Fibroblast of skin of scalp (primary cell): ENCODE measurements at regions not wholly inside any gene's neighbourhood (a gene's known extent, or its start where the extent isn't known, plus 50 kb on each side); places are given as distances from the start of the nearest gene placed in this dataset.
"Not testable (repeated sequence)": the region's sequence is repeated elsewhere in the genome, so short reads cannot be mapped to it uniquely, and the experiment has no call there.

ENCODE experiments used
- DNase-seq: peaks from one replicate; pipeline ENCODE4 v3.0.0-alpha.2; 2013

DNA sequence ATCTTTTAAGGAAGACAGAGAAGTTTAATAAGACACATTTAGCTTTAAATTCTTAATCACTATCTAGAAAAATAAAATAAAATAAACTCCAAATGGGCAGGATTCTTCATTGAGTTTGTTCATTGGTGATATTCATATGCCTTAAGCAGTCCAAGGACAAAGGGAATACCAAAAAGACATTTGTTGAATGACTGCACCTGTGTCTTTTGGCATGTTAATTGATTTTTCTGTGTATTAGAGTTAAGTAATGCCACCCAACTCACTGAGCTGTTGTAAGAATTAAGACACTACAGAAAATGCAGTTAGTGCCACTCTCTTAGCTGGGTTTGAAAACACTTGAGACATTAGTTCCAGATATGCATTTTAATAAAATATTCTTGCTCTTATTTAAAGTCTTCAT, 683.6 kb upstream of the ROBO1 start:
- no peak for DNase-seq

DNA sequence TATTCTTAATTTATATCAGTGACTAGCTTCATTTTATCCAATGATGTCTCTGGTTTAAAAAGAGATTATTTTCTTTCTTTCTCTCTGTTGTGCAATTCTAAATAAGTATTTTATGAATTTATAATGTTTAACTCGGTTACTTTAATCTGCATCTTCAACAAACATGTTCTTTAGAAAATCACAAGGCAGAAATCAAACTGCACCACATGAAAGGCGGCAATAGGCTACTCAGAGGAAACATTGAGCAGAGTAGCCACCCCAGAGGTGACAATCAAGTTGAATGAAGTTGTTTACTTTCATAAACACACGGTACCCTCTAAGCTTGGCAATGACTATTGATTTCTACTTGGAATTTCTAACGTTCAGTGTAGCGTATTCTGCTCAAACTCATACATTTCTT, 677.8 kb upstream of the ROBO1 start:
- DNase-seq = no peak

DNA sequence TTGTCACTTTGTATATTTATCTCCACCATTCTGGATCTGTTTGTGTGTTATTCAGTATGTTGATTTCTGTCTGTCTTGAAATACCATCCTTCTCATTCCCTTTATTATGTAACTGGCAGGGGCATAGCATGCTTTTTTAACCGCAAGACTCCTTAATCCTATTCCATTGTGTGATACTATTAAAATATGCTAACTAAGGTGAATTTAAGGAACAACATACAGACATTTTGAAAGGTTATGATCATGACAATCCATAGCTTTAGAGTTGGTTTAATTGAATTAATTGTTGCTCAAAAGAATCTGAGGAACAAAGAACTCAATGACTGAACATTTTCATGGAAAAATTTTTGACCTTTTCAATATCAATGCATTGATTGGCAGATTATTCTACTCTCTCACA, 677.3 kb upstream of the ROBO1 start:
- DNase-seq = no peak

GRCh38 chr3:80439490-80439889, 671.7 kb upstream of the ROBO1 start:
- no peak for DNase-seq

DNA sequence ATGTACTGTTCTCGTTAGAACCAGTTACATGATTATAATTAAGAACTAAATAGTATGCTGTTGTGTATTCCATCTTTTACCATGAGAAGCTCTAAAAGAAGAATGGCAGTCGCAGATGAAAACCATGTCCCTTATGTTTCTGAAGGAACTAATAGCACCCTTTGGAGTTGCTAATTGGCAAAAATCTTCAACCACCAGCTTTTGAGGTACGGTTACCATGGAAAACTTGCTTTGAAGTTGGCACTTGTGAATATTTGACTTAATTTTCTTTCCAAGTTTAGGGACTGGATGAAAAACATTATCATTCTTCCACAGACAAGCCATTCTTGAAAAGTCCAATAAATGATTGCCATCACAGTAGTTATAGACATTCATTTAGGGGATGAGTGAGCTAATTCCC, 666.6 kb upstream of the ROBO1 start:
- DNase-seq = no peak

- DNase-seq = no peak
Observed at GRCh38 chr3:80424951-80425350, 657.2 kb upstream of the ROBO1 start.

- no peak for DNase-seq
Observed at GRCh38 chr3:80408030-80408721, 640.4 kb upstream of the ROBO1 start.

- DNase-seq = no peak
Observed at GRCh38 chr3:80405618-80406017, 637.8 kb upstream of the ROBO1 start.

GRCh38 chr3:80395023-80395422, 627.2 kb upstream of the ROBO1 start:
- DNase-seq = no peak

GRCh38 chr3:80391573-80391972, 623.8 kb upstream of the ROBO1 start:
- DNase-seq = no peak

DNA sequence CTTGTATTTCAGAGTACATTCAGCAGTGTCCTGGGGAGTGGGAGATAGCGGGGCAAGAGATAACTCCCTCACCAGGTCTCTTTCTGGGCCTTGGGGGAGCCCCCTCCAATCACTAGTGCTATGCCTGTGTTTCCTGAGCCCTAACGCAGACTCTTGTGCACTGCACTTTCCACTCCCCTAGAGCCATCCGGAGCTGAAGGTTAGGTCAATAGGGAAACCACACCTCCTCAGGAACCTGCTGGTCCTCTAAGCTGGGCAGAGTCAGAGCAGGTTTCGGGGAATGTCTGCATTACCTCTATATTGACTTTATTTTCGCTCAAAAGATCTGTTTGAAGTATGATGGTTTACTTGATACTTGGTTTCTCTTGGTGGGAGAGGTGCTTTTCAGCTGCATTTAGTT, 617.0 kb upstream of the ROBO1 start:
- no peak for DNase-seq

DNA sequence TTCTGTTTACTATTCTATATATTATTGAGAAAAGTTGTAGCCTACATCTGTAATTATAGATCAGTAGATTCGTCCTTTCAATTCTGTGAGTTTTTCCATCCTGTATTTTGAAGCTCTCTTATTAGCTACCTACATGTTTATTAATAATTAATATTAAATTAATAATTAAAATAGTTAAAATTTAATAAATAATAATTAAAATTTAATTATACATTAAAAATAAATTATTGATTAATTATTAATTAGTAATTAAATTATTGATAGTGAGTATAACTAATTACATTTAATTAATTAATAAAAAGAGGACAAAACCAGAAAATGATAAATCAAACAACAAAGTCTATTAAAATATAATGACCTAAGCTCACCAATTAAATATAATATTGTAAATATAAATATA, 606.6 kb upstream of the ROBO1 start:
- DNase-seq = no peak

DNA sequence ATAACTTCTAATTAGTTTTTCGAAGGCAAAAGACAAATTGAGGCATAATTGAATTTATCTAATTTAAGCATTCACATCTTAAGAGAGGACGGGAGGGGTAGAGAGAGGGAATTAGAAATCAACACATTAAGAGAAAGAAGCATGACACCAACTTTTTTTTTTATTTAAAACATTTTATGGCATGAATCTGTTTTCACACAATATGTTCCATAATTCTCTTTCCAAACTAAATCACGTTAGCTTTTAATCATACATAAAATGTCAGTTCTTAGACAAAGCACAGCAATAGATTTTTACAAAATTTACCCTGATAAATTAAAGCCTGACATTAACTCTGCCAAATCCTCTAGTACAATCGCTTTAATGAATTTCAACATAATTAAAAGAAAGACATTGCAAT, 600.8 kb upstream of the ROBO1 start:
- no peak for DNase-seq

- DNase-seq = no peak
Observed at GRCh38 chr3:80366808-80367548, 599.2 kb upstream of the ROBO1 start.

DNA sequence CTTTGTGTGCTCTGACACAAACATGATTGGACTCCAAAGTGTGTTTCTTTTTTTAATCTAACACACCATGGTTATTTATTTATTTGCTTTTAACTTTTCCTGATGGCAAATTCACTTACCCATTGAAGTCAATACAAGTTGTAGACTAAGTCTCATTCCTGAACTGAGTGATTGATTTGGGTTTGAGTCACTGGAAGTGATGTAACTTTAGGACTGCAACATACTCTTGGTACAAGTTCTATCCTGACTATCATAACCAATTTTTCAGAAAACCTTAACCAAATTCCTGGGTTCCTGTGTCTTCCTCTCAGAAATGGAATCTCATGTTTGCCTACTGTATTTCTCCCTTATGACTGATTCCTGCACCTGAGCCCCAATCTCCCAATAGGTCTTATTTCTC, 590.0 kb upstream of the ROBO1 start:
- no peak for DNase-seq

GRCh38 chr3:80355144-80355543, 587.3 kb upstream of the ROBO1 start:
- DNase-seq = no peak

DNA sequence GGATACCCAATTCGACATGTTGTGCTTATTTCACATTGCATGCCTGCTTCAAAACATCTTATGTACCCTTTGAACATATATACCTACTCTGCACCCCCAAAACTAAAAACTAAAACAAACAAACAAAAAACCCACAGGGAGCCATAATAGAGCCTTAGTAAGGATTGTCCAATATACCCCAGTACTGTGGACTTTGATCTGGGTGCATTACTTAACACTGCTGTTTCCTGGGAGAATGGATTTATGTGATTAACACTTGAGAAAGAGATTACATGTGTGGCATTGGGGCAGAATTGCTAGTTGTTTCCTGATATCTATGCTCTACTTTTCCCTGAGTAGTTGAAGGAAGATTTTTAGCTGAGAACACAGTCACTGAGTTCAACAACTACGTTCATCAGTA, 583.4 kb upstream of the ROBO1 start:
- no peak for DNase-seq

- DNase-seq = no peak
Observed at GRCh38 chr3:80350771-80351170, 583.0 kb upstream of the ROBO1 start.

- DNase-seq = no peak
Observed at GRCh38 chr3:80338366-80338765, 570.6 kb upstream of the ROBO1 start.

DNA sequence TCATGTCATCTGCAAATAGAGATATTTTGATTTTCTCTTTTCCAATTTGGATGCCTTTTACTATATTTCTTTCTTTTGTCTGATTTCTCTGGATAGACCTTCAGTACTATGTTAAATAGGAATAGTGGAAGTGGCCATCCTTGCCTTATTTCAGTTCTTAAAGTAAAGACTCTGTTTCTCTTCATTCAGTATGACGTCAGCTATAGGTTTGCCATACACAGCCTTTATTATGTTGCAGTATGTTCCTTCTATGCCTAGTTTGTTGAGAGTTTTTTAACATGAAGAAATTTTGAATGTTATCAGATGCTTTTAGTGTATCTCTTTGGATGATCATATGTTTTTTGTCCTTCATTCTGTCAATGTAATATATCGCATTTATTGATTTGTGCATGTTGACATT, 566.7 kb upstream of the ROBO1 start:
- no peak for DNase-seq

DNA sequence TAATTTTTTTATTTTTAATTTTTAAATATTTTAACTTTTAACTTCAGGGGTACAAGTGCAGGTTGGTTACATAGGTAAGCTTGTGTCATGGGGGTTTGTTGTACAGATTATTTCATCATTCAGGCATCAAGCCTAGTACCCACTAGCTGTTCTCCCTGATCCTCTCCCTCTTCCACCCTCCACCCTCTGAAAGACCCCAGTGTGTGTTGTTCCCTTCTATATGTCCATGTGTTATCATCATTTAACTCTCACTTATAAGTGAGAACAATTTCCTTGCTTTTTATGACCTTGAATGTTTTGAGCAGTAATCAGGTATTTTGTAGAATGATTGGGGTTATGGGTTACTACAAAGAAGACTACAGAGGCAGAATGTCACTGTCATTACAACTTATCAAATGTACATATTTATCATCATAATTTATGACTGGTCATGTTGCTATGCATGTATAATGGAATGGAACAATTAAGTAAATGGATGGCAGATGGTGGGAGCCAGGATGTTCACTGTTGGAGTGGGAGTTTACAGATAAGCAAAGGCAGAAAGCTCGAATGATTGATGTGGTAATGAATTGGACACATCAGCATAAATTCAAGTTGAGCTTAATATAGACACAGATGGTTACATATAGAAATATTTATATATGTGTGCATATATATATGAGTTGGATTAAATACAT, 563.8 kb upstream of the ROBO1 start:
- no peak for DNase-seq

- DNase-seq = not testable (repeated sequence)
Observed at GRCh38 chr3:80314541-80314940, 546.7 kb upstream of the ROBO1 start.

DNA sequence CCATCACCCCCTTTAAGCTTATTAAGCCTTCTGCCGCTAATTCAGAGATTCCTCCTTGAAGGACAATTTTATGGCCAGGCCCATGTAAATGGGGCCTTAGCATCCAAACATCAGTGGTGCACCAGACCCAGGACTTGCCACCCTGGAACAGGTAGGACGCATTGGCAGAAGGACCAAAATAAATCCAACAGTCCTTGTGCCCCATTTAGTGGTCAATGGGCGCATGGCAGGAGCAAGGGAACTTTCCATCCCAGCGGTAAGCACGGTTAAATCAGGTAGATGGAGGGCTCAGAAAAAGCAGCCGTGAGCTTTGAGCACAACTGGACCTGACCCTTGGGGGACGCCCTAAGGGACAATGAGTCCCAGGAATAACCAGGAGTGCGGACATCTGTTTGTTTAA, 540.8 kb upstream of the ROBO1 start:
- DNase-seq = no peak

DNA sequence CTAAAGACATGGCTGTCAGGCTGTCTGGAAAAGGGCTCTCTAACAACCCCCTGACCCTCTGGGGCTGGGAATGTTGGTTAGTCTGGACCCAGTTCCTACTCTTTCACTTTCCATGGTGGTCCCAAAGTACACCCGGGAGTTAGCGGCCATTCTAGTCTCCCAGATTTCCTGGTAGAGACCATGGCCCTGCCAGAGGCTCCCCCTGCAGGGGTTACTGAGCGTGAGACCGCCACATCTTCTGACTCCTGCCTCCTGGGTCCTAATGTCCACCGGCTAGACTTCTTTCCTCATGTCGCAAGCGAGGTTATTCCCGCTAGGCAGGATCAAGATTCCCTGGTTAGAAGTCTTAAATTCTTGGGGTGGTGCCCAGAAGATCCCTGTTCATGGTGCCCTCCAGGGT, 540.0 kb upstream of the ROBO1 start:
- no peak for DNase-seq
